ENCODE measurements at regions not wholly inside any gene's neighbourhood (a gene's known extent, or its start where the extent isn't known, plus 50 kb on each side); places are given as distances from the start of the nearest gene placed in this dataset.

GRCh38 chr11:33594188-33594587 lies 106.4 kb downstream of the C11orf91 start:
- Histone ChIP-seq H4K91ac (ENCODE audit: insufficient read length, low read depth, low read length) (no peak overlapping the region), H3K9me3 (ENCODE audit: control insufficient read depth, low read depth, low read length) (no peaks in the 10 kb centered on the region), H2BK12ac (ENCODE audit: insufficient read length, low read depth, low read length) (no peak overlapping the region), H3K79me1 (ENCODE audit: insufficient read depth, low read depth, low read length, poor library complexity, severe bottlenecking) (no peaks in the 10 kb centered on the region), H3K4me1 (ENCODE audit: insufficient read depth, low read length) (no peaks in the 10 kb centered on the region), H3T11ph (ENCODE audit: low read length) (no peak overlapping the region), H2AK5ac (ENCODE audit: insufficient read length, low read length) (no peak overlapping the region), H3K4me2 (ENCODE audit: insufficient read depth, insufficient read length, low read length) (no peak overlapping the region), H3K14ac (ENCODE audit: insufficient read depth, low read length) (no peak overlapping the region), H3K4ac (ENCODE audit: low read depth, low read length) (no peak overlapping the region), H2AFZ (ENCODE audit: low read length) (no peak overlapping the region), H3K18ac (ENCODE audit: insufficient read length, low read depth, low read length) (no peak overlapping the region), H2BK120ac (ENCODE audit: low read depth, low read length, poor library complexity, severe bottlenecking) (no peak overlapping the region), H2BK15ac (ENCODE audit: low read depth, low read length) (no peak overlapping the region), H3K79me2 (ENCODE audit: insufficient read depth, low read length) (no peaks in the 10 kb centered on the region), H3K27ac (ENCODE audit: insufficient read length, low read depth, low read length) (no peak overlapping the region), H4K20me1 (ENCODE audit: control insufficient read depth, insufficient read depth, insufficient read length) (no peaks in the 10 kb centered on the region), H3K9ac (ENCODE audit: extremely low read depth, insufficient read length, low read length) (no peak overlapping the region), H3K23me2 (ENCODE audit: insufficient read length, low read depth, low read length, poor library complexity, severe bottlenecking) (no peaks in the 10 kb centered on the region), H2BK20ac (ENCODE audit: low read depth, low read length, poor library complexity, severe bottlenecking) (no peak overlapping the region), H3K27me3 (ENCODE audit: insufficient read depth, low read length) (no peaks in the 10 kb centered on the region), H4K5ac (ENCODE audit: insufficient read length, low read depth, low read length) (no peak overlapping the region), H4K8ac (replicated peaks; ENCODE audit: insufficient read length, low read depth, low read length) (no peak overlapping the region), H3K56ac (ENCODE audit: insufficient read length, low read depth, low read length) (no peak overlapping the region), H2BK5ac (ENCODE audit: insufficient read length, low read length) (no peak overlapping the region), H3K23ac (ENCODE audit: insufficient read length, low read depth, low read length) (no peak overlapping the region)
- H3K27me3 Mint-ChIP-seq (ENCODE audit: low read depth): peaks cover 3% of the 10 kb centered on the region; the same call in 1 of the 2 replicates
- H3K9me3 Mint-ChIP-seq: no peaks in the 10 kb centered on the region
- no peak for DNase-seq
- no peak for TF ChIP-seq CTCF (conservative IDR thresholded peaks at IDR 0.05)
- no peak overlapping the region for H3K4me3 Mint-ChIP-seq
- H3K4me1 Mint-ChIP-seq: peaks cover 7 to 15% of the 10 kb centered on the region in 2 experiments
- no peak overlapping the region for H3K27ac Mint-ChIP-seq
- no peaks in the 10 kb centered on the region for H3K36me3 Mint-ChIP-seq (ENCODE audit: insufficient read depth in 1 of 3, low read depth in 3 of 3)
